ENCODE measurements at regions not wholly inside any gene's neighbourhood (a gene's known extent, or its start where the extent isn't known, plus 50 kb on each side); places are given as distances from the start of the nearest gene placed in this dataset.
A peak's percentile ranks its signal among the peaks of the same experiment; 100 is the strongest.
"Not testable (repeated sequence)": the region's sequence is repeated elsewhere in the genome, so short reads cannot be mapped to it uniquely, and the experiment has no call there.

- not testable (repeated sequence) for H3K4me3 ChIP-seq; H3K36me3 ChIP-seq (ENCODE audit: insufficient read depth, low read length); DNase-seq (ENCODE audit: low read depth, low spot score); H3K27ac ChIP-seq; H3K9me3 ChIP-seq (ENCODE audit: low read depth, low read length); H3K9ac ChIP-seq (ENCODE audit: insufficient read length)
Measured at GRCh38 chr17:27365329-27365945, 71.5 kb downstream of the WSB1 start.

- Histone ChIP-seq H3K9me3 (ENCODE audit: low read depth, low read length) (no peaks in the 10 kb centered on the region), H3K9ac (ENCODE audit: insufficient read length) (no peak overlapping the region), H3K27ac (no peak overlapping the region), H3K4me3 (no peak overlapping the region), H3K36me3 (ENCODE audit: insufficient read depth, low read length) (no peaks in the 10 kb centered on the region)
- no peak for TF ChIP-seq FOXP2 (optimal IDR thresholded peaks at IDR 0.05; ENCODE audit: control extremely low read depth, extremely low read length, insufficient read depth)
- no peak for TF ChIP-seq EZH2 (IDR thresholded peaks at IDR 0.05)
- TF ChIP-seq POLR2AphosphoS5 (IDR thresholded peaks at IDR 0.05; ENCODE audit: borderline replicate concordance, low read depth, low read length) = no peak
- DNase-seq (ENCODE audit: low read depth, low spot score) = no peak
Measured at GRCh38 chr17:27366437-27366836, 72.5 kb downstream of the WSB1 start.

GRCh38 chr17:27367121-27367981 is 73.4 kb downstream of the WSB1 start:
- no peak for TF ChIP-seq POLR2AphosphoS5 (IDR thresholded peaks at IDR 0.05; ENCODE audit: borderline replicate concordance, low read depth, low read length)
- TF ChIP-seq FOXP2 (optimal IDR thresholded peaks at IDR 0.05; ENCODE audit: control extremely low read depth, extremely low read length, insufficient read depth) = no peak
- no peak for TF ChIP-seq EZH2 (IDR thresholded peaks at IDR 0.05)
- H3K27ac ChIP-seq = no peak overlapping the region

GRCh38 chr17:27368151-27368795 is 74.4 kb downstream of the WSB1 start:
- Histone ChIP-seq H3K36me3 (ENCODE audit: insufficient read depth, low read length) (no peaks in the 10 kb centered on the region), H3K27ac (peak overlapping the region; percentile 38; the same call in 1 of the 2 replicates), H3K9ac (ENCODE audit: insufficient read length) (no peak overlapping the region), H3K9me3 (ENCODE audit: low read depth, low read length) (no peaks in the 10 kb centered on the region), H3K4me3 (no peak overlapping the region)
- TF ChIP-seq POLR2AphosphoS5 (IDR thresholded peaks at IDR 0.05; ENCODE audit: borderline replicate concordance, low read depth, low read length) (no peak), EZH2 (IDR thresholded peaks at IDR 0.05) (no peak), FOXP2 (optimal IDR thresholded peaks at IDR 0.05; ENCODE audit: control extremely low read depth, extremely low read length, insufficient read depth) (no peak)
- DNase-seq (ENCODE audit: low read depth, low spot score) = no peak

More at GRCh38 chr17:27367121-27367981, 73.4 kb downstream of the WSB1 start:
- no peak overlapping the region for H3K4me3 ChIP-seq
- H3K9ac ChIP-seq (ENCODE audit: insufficient read length) = no peak overlapping the region
- DNase-seq (ENCODE audit: low read depth, low spot score) = no peak
- no peaks in the 10 kb centered on the region for H3K9me3 ChIP-seq (ENCODE audit: low read depth, low read length)
- H3K36me3 ChIP-seq (ENCODE audit: insufficient read depth, low read length) = no peaks in the 10 kb centered on the region

GRCh38 chr17:27368980-27369379 is 75.1 kb downstream of the WSB1 start:
- Histone ChIP-seq H3K36me3 (ENCODE audit: insufficient read depth, low read length) (no peaks in the 10 kb centered on the region), H3K9ac (ENCODE audit: insufficient read length) (no peak overlapping the region), H3K9me3 (ENCODE audit: low read depth, low read length) (no peaks in the 10 kb centered on the region), H3K27ac (peak overlapping the region; percentile 38; the same call in 1 of the 2 replicates), H3K4me3 (no peak overlapping the region)
- TF ChIP-seq FOXP2 (optimal IDR thresholded peaks at IDR 0.05; ENCODE audit: control extremely low read depth, extremely low read length, insufficient read depth) (no peak), EZH2 (IDR thresholded peaks at IDR 0.05) (no peak), POLR2AphosphoS5 (IDR thresholded peaks at IDR 0.05; ENCODE audit: borderline replicate concordance, low read depth, low read length) (no peak)
- no peak for DNase-seq (ENCODE audit: low read depth, low spot score)

GRCh38 chr17:27370776-27371175 is 76.9 kb downstream of the WSB1 start:
- Histone ChIP-seq H3K36me3 (ENCODE audit: insufficient read depth, low read length) (no peaks in the 10 kb centered on the region), H3K9me3 (ENCODE audit: low read depth, low read length) (no peaks in the 10 kb centered on the region), H3K4me3 (no peak overlapping the region), H3K27ac (no peak overlapping the region), H3K9ac (ENCODE audit: insufficient read length) (no peak overlapping the region)
- DNase-seq (ENCODE audit: low read depth, low spot score) = no peak
- no peak for TF ChIP-seq FOXP2 (optimal IDR thresholded peaks at IDR 0.05; ENCODE audit: control extremely low read depth, extremely low read length, insufficient read depth)
- no peak for TF ChIP-seq EZH2 (IDR thresholded peaks at IDR 0.05)
- no peak for TF ChIP-seq POLR2AphosphoS5 (IDR thresholded peaks at IDR 0.05; ENCODE audit: borderline replicate concordance, low read depth, low read length)

- not testable (repeated sequence) for H3K4me3 ChIP-seq; H3K9me3 ChIP-seq (ENCODE audit: low read depth, low read length); H3K27ac ChIP-seq; H3K9ac ChIP-seq (ENCODE audit: insufficient read length); DNase-seq (ENCODE audit: low read depth, low spot score); H3K36me3 ChIP-seq (ENCODE audit: insufficient read depth, low read length)
Measured at GRCh38 chr17:27373695-27374094, 79.8 kb downstream of the WSB1 start.

- Histone ChIP-seq H3K4me3 (no peak overlapping the region), H3K9ac (ENCODE audit: insufficient read length) (no peak overlapping the region), H3K27ac (no peak overlapping the region), H3K36me3 (ENCODE audit: insufficient read depth, low read length) (no peaks in the 10 kb centered on the region), H3K9me3 (ENCODE audit: low read depth, low read length) (no peaks in the 10 kb centered on the region)
- TF ChIP-seq FOXP2 (optimal IDR thresholded peaks at IDR 0.05; ENCODE audit: control extremely low read depth, extremely low read length, insufficient read depth) = no peak
- no peak for TF ChIP-seq POLR2AphosphoS5 (IDR thresholded peaks at IDR 0.05; ENCODE audit: borderline replicate concordance, low read depth, low read length)
- TF ChIP-seq EZH2 (IDR thresholded peaks at IDR 0.05) = no peak
- DNase-seq (ENCODE audit: low read depth, low spot score) = no peak
Measured at GRCh38 chr17:27376637-27377547, 79.4 kb upstream of the KSR1 start.

Data from SK-N-MC (cell line).